ENCODE measurements at regions not wholly inside any gene's neighbourhood (a gene's known extent, or its start where the extent isn't known, plus 50 kb on each side); places are given as distances from the start of the nearest gene placed in this dataset.

DNA sequence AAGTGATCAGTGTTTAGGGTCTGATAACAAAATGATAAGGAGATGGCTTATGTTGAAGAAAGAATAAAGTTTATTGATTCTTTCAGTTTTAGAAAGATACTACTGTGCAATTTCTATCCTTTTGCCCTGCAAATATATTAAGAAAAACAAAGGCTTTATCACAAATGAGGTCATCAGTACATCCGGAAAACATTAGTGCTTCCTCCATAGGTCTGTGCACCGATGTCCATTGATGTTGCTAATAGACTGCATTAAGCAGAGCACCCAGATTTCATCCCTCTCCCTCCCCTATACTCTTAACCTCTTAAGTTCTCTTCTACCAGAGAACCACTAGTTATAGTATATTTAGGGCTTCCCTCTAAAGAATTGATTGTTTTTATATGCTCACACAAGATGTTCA, 53.7 kb upstream of the HHIP start:
- Histone ChIP-seq H3K23ac (ENCODE audit: insufficient read length) (no peak overlapping the region), H3K4me2 (ENCODE audit: insufficient read depth in 1 of 2, low read depth in 2 of 2, low read length in 2 of 2) (no peak overlapping the region), H3K27ac (ENCODE audit: low read depth, low read length) (no peak overlapping the region), H2BK15ac (ENCODE audit: low read length) (no peak overlapping the region), H3K36me3 (ENCODE audit: control insufficient read depth in 2 of 4, insufficient read depth in 4 of 4, low read length in 3 of 4) (no peaks in the 10 kb centered on the region), H4K20me1 (replicated peaks in 1 of 2; ENCODE audit: control insufficient read depth in 1 of 2, insufficient read depth in 2 of 2, low read length in 2 of 2) (no peaks in the 10 kb centered on the region), H2AK5ac (ENCODE audit: low read depth, low read length) (no peak overlapping the region), H3K9ac (replicated peaks in 1 of 4; ENCODE audit: extremely low read depth in 1 of 4, low read depth in 3 of 4, low read length in 3 of 4) (no peak overlapping the region), H3K79me2 (ENCODE audit: control insufficient read depth in 1 of 2, insufficient read depth in 2 of 2, low read length in 2 of 2) (no peaks in the 10 kb centered on the region), H4K8ac (ENCODE audit: extremely low read depth, insufficient read depth, low read length) (no peak overlapping the region), H4K5ac (ENCODE audit: insufficient read length, low read depth, low read length) (no peak overlapping the region), H3K79me1 (ENCODE audit: low read depth, low read length) (no peaks in the 10 kb centered on the region), H3K9me3 (ENCODE audit: insufficient read depth in 2 of 2, low read depth in 1 of 2, low read length in 1 of 2) (no peaks in the 10 kb centered on the region), H3K18ac (ENCODE audit: extremely low read depth, low read length) (no peak overlapping the region), H3K27me3 (replicated peaks in 1 of 4; ENCODE audit: control insufficient read depth in 3 of 4, extremely low read depth in 1 of 4, insufficient read depth in 3 of 4, low read length in 3 of 4) (no peaks in the 10 kb centered on the region), H2AFZ (ENCODE audit: low read length) (no peak overlapping the region), H2BK20ac (ENCODE audit: low read length) (no peak overlapping the region), H2BK120ac (replicated peaks; ENCODE audit: low read depth, low read length) (no peak overlapping the region), H3K14ac (ENCODE audit: insufficient read length) (no peak overlapping the region), H3K23me2 (ENCODE audit: low read depth, low read length) (no peaks in the 10 kb centered on the region; the same call in 1 of the 2 replicates), H2BK5ac (ENCODE audit: low read depth, low read length) (no peak overlapping the region), H3K4ac (replicated peaks; ENCODE audit: insufficient read length, low read depth, low read length) (no peak overlapping the region), H3K4me3 (ENCODE audit: extremely low read depth in 1 of 4, insufficient read depth in 2 of 4, low read depth in 3 of 4, low read length in 4 of 4) (no peak overlapping the region), H3K56ac (replicated peaks; ENCODE audit: insufficient read length, low read depth, low read length) (no peak overlapping the region), H3K4me1 (replicated peaks in 1 of 4; ENCODE audit: control insufficient read depth in 3 of 4, insufficient read depth in 4 of 4, low read length in 3 of 4) (no peaks in the 10 kb centered on the region), H4K91ac (replicated peaks; ENCODE audit: insufficient read length, low read length) (no peak overlapping the region), H2BK12ac (ENCODE audit: low read depth, low read length) (no peak overlapping the region)
- DNase-seq (ENCODE audit: low read depth in 1 of 2, low spot score in 2 of 2) (no peak), FAIRE-seq (no peak)
- CTCF ChIA-PET (ENCODE audit: partially characterized antibody): interaction anchor here (0.5 kb wide), 1 partner anchor 102 kb away, joined by 3 read pairs; no protein-coding TSS in a partner anchor
- POLR2A ChIA-PET (ENCODE audit: partially characterized antibody): no interaction called here
- 91% methylated on average over 2 of the region's 2 CpGs; no CpG with 5 or more reads in 1 of the 2 experiments for WGBS, 2 experiments (ENCODE audit: extremely low coverage in 1 of 2, insufficient coverage in 1 of 2, insufficient read length in 1 of 2, insufficient replicate concordance in 2 of 2, low coverage in 1 of 2, low lambda C conversion rate in 2 of 2, missing lambda C conversion rate in 1 of 2)
- no peak for TF ChIP-seq MAFK (IDR thresholded peaks at IDR 0.05; ENCODE audit: low read depth, low read length)
- TF ChIP-seq CBX8 (IDR thresholded peaks at IDR 0.05; ENCODE audit: borderline replicate concordance, low read depth, low read length): no peak
- TF ChIP-seq TCF12 (IDR thresholded peaks at IDR 0.05; ENCODE audit: low read depth, low read length): no peak
- no peak for TF ChIP-seq CBX5 (IDR thresholded peaks at IDR 0.05; ENCODE audit: low read depth, low read length)
- no peak for TF ChIP-seq YY1 (IDR thresholded peaks at IDR 0.05; ENCODE audit: low read depth, low read length)
- TF ChIP-seq JUN (IDR thresholded peaks at IDR 0.05; ENCODE audit: low read depth, low read length): no peak
- no peak for TF ChIP-seq GTF2F1 (IDR thresholded peaks at IDR 0.05; ENCODE audit: borderline replicate concordance, low read depth, low read length)
- no peak for TF ChIP-seq GABPA (IDR thresholded peaks at IDR 0.05; ENCODE audit: borderline replicate concordance, insufficient read depth, low read length)

Data from H1 (cell line).